Ascending aorta (tissue), 2 donors: ENCODE measurements at regions not wholly inside any gene's neighbourhood (a gene's known extent, or its start where the extent isn't known, plus 50 kb on each side); places are given as distances from the start of the nearest gene placed in this dataset.
"Not testable (repeated sequence)": the region's sequence is repeated elsewhere in the genome, so short reads cannot be mapped to it uniquely, and the experiment has no call there.

ENCODE experiments used
- DNase-seq, 2 donors: peaks; one replicate each; pipeline ENCODE4 v3.0.0-alpha.2; 2019; ENCODE audit warnings: low spot score in 2 of 2
- H3K27ac ChIP-seq, 2 donors: fragments of 200-600 bp; sonication (generic); one replicate each; pipeline ENCODE4 v1.5.1; 2016 to 2017; ENCODE audit warnings: mild to moderate bottlenecking in 1 of 2
- H3K27me3 ChIP-seq: fragments of 200-600 bp; sonication (generic); one replicate; pipeline ENCODE4 v1.5.1; 2017
- H3K36me3 ChIP-seq, 2 donors: fragments of 200-600 bp; sonication (generic); one replicate each; pipeline ENCODE4 v1.5.1; 2016
- H3K4me1 ChIP-seq, 2 donors: fragments of 200-600 bp; sonication (generic); one replicate each; pipeline ENCODE4 v1.5.1; 2016 to 2017; ENCODE audit warnings: mild to moderate bottlenecking in 1 of 2
- H3K4me3 ChIP-seq, 2 donors: fragments of 200-600 bp; sonication (generic); one replicate each; pipeline ENCODE4 v1.5.1; 2016 to 2017; ENCODE audit warnings: mild to moderate bottlenecking in 1 of 2
- H3K9me3 ChIP-seq, 2 donors: fragments of 200-600 bp; sonication (generic); one replicate each; pipeline ENCODE4 v1.5.1; 2016
- CTCF ChIP-seq, 3 experiments: fragments of 200-600 bp in 2 of 3; fragments of 450-650 bp in 1 of 3; sonication (generic) in 2 of 3; IDR thresholded peaks; one replicate each; pipeline ENCODE4 v1.5.1; 2016 to 2019; ENCODE audit warnings: antibody characterized with exemption in 3 of 3, mild to moderate bottlenecking in 1 of 3, moderate library complexity in 1 of 3
- intact Hi-C: fragments of 100-400 bp; cut with DNase I; formaldehyde crosslinking; loops from one replicate; pipeline ENCODE4 v1.15.1; 2023

GRCh38 chr9:115832031-115832430, 321.6 kb upstream of the PAPPA start:
- H3K36me3 ChIP-seq, result no peaks in the 10 kb centered on the region
- H3K4me3 ChIP-seq, result no peak overlapping the region
- no peak overlapping the region for H3K27ac ChIP-seq
- intact Hi-C loops, result no loop called here
- DNase-seq, result no peak
- no peaks in the 10 kb centered on the region for H3K9me3 ChIP-seq
- TF ChIP-seq CTCF (IDR thresholded peaks at IDR 0.05), result no peak
- no peaks in the 10 kb centered on the region for H3K4me1 ChIP-seq
- H3K27me3 ChIP-seq, result no peaks in the 10 kb centered on the region

- H3K27me3 ChIP-seq, result no peaks in the 10 kb centered on the region
- H3K27ac ChIP-seq, result no peak overlapping the region
- H3K36me3 ChIP-seq, result no peaks in the 10 kb centered on the region
- no peaks in the 10 kb centered on the region for H3K4me1 ChIP-seq
- no peaks in the 10 kb centered on the region for H3K9me3 ChIP-seq
- intact Hi-C loops, result no loop called here
- no peak for DNase-seq
- no peak overlapping the region for H3K4me3 ChIP-seq
- TF ChIP-seq CTCF (IDR thresholded peaks at IDR 0.05), result no peak
These were observed 316.0 kb upstream of the PAPPA start for GRCh38 chr9:115837618-115838017.

- TF ChIP-seq CTCF (IDR thresholded peaks at IDR 0.05), result no peak
- intact Hi-C loops, result no loop called here
- Histone ChIP-seq H3K9me3 (no peaks in the 10 kb centered on the region), H3K27ac (no peak overlapping the region), H3K4me1 (no peaks in the 10 kb centered on the region), H3K4me3 (no peak overlapping the region), H3K27me3 (no peaks in the 10 kb centered on the region), H3K36me3 (no peaks in the 10 kb centered on the region)
- no peak for DNase-seq
These were observed 315.2 kb upstream of the PAPPA start for GRCh38 chr9:115838417-115838816.

- H3K36me3 ChIP-seq, H3K4me3 ChIP-seq, DNase-seq, H3K27ac ChIP-seq, intact Hi-C loops, H3K27me3 ChIP-seq, H3K9me3 ChIP-seq, H3K4me1 ChIP-seq: not testable (repeated sequence)
These were observed 309.2 kb upstream of the PAPPA start for GRCh38 chr9:115844433-115844832.

GRCh38 chr9:115845648-115846312, 307.8 kb upstream of the PAPPA start:
- Histone ChIP-seq H3K4me1 (no peaks in the 10 kb centered on the region), H3K27me3 (no peaks in the 10 kb centered on the region), H3K36me3 (no peaks in the 10 kb centered on the region), H3K9me3 (no peaks in the 10 kb centered on the region), H3K27ac (no peak overlapping the region), H3K4me3 (no peak overlapping the region)
- intact Hi-C loops, result no loop called here
- no peak for TF ChIP-seq CTCF (IDR thresholded peaks at IDR 0.05)
- no peak for DNase-seq

GRCh38 chr9:115847216-115847615, 306.4 kb upstream of the PAPPA start:
- intact Hi-C loops, result no loop called here
- Histone ChIP-seq H3K36me3 (no peaks in the 10 kb centered on the region), H3K4me3 (no peak overlapping the region), H3K4me1 (no peaks in the 10 kb centered on the region), H3K9me3 (no peaks in the 10 kb centered on the region), H3K27me3 (no peaks in the 10 kb centered on the region), H3K27ac (no peak overlapping the region)
- no peak for DNase-seq
- TF ChIP-seq CTCF (IDR thresholded peaks at IDR 0.05), result no peak
